ENCODE measurements at regions not wholly inside any gene's neighbourhood (a gene's known extent, or its start where the extent isn't known, plus 50 kb on each side); places are given as distances from the start of the nearest gene placed in this dataset.

DNA sequence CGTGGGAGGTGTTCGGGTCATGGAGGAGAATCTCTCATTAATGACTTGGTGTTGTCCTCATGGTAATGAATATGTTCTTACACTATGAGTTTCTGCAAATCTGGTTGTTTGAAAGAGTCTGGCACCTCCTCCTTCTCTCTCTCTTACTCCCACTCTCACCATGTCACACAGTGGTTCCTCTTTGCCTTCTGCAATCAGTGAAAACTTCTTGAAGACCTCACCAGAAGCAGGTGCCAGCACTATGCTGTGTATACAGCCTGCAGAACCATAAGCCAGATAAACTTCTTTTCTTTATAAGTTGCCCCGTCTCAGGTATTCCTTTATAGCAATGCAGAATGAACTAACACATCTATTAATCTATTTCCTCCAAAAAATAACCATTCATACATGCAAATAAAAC lies 275.0 kb downstream of the ANTXR2 start:
- peaks cover 0 to 8% (median 0%) of the 10 kb centered on the region in 3 donors for H3K9me3 ChIP-seq
- no peaks in the 10 kb centered on the region for H3K27me3 ChIP-seq
- TF ChIP-seq POLR2A (IDR thresholded peaks at IDR 0.05) (no peak), POLR2AphosphoS5 (IDR thresholded peaks at IDR 0.05) (no peak), EP300 (IDR thresholded peaks at IDR 0.05) (no peak)
- TF ChIP-seq, protein P1, sequence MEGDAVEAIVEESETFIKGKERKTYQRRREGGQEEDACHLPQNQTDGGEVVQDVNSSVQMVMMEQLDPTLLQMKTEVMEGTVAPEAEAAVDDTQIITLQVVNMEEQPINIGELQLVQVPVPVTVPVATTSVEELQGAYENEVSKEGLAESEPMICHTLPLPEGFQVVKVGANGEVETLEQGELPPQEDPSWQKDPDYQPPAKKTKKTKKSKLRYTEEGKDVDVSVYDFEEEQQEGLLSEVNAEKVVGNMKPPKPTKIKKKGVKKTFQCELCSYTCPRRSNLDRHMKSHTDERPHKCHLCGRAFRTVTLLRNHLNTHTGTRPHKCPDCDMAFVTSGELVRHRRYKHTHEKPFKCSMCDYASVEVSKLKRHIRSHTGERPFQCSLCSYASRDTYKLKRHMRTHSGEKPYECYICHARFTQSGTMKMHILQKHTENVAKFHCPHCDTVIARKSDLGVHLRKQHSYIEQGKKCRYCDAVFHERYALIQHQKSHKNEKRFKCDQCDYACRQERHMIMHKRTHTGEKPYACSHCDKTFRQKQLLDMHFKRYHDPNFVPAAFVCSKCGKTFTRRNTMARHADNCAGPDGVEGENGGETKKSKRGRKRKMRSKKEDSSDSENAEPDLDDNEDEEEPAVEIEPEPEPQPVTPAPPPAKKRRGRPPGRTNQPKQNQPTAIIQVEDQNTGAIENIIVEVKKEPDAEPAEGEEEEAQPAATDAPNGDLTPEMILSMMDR (IDR thresholded peaks at IDR 0.05): no peak
- no peak for ATAC-seq
- H3K4me3 ChIP-seq: no peak overlapping the region
- no peaks in the 10 kb centered on the region for H3K36me3 ChIP-seq
- WGBS, 2 donors (ENCODE audit: low coverage in 1 of 2): 88 to 100% methylated on average over 1 to 3 of the region's 3 CpGs
- peaks cover 0 to 5% (median 0%) of the 10 kb centered on the region in 3 donors for H3K4me1 ChIP-seq
- H3K27ac ChIP-seq: no peak overlapping the region

DNA sequence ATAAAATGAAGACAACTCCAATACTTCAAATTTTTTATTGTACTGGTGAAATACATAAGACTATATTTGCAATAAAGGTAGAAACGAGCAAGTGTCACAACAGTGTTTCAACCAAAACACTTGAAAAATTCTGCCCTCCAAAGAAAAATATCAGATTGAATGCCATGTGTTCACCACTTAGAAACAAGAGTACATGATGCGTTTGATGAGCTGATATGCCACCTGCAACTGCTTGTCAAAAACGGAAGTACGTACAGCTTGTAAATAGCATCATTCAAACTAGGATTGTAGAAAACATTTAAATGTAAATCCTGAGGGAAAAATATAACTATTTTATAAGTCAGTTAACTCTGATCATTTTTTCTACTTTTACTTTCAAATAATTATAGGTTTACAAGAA lies 276.1 kb downstream of the ANTXR2 start:
- Histone ChIP-seq H3K4me3 (no peak overlapping the region), H3K27ac (no peak overlapping the region), H3K27me3 (no peaks in the 10 kb centered on the region), H3K36me3 (no peaks in the 10 kb centered on the region), H3K4me1 (peaks cover 0 to 5% (median 0%) of the 10 kb centered on the region in 3 donors), H3K9me3 (peaks cover 0 to 8% (median 0%) of the 10 kb centered on the region in 3 donors)
- TF ChIP-seq POLR2A (IDR thresholded peaks at IDR 0.05): no peak
- no peak for TF ChIP-seq EP300 (IDR thresholded peaks at IDR 0.05)
- TF ChIP-seq POLR2AphosphoS5 (IDR thresholded peaks at IDR 0.05): no peak
- TF ChIP-seq, protein P1 (IDR thresholded peaks at IDR 0.05): no peak
- ATAC-seq: no peak
- WGBS, 2 donors (ENCODE audit: low coverage in 1 of 2): 74 to 93% methylated on average over 4 of the region's 4 CpGs

DNA sequence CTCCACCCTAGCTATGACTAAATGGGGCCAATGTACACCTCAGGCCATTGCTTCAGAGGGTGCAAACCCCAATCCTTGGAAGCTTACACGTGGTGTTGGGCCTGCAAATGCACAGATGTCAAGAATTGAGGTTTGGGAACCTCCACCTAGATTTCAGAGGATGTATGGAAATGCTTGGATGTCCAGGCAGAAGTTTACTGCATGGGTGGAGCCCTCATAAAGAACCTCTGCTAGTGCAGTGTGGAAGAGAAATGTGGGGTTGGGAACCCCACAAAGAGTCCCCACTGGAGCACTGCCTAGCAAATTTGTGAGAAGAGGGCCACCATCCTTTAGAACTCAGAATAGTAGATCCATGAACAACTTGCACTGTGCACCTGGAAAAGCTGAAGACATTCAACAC lies 284.1 kb downstream of the ANTXR2 start:
- 33 to 83% methylated on average over 1 of the region's 1 CpG for WGBS, 2 donors (ENCODE audit: low coverage in 1 of 2)
- no peak overlapping the region for H3K4me3 ChIP-seq
- peaks cover 0 to 18% (median 7%) of the 10 kb centered on the region in 3 donors for H3K4me1 ChIP-seq
- H3K36me3 ChIP-seq: no peaks in the 10 kb centered on the region
- H3K27me3 ChIP-seq: no peaks in the 10 kb centered on the region
- TF ChIP-seq, protein P1 (IDR thresholded peaks at IDR 0.05): no peak
- TF ChIP-seq POLR2AphosphoS5 (IDR thresholded peaks at IDR 0.05) (no peak), EP300 (IDR thresholded peaks at IDR 0.05) (no peak), POLR2A (IDR thresholded peaks at IDR 0.05) (no peak)
- H3K9me3 ChIP-seq: peaks cover 0 to 15% (median 0%) of the 10 kb centered on the region in 3 donors
- no peak for ATAC-seq
- no peak overlapping the region for H3K27ac ChIP-seq

DNA sequence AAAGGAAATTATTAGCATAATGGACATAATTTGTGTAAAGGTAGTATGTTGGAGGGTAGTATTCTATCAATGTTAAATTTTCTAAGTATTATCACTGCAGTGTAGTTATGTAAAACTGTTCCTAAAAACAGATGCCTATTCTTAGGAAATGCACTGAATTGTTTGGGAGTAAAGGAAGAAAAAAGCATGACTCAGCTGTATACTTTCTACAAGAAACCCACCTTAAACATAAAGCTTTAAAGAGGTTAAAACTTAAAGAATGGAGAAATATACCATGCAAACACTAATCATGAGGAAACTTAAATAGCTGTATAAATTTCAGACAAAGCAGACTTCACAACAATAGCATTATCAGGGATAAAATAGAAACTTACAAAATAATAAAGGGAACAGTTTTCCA lies 292.9 kb downstream of the ANTXR2 start:
- H3K27ac ChIP-seq: no peak overlapping the region
- H3K27me3 ChIP-seq: no peaks in the 10 kb centered on the region
- H3K4me3 ChIP-seq: no peak overlapping the region
- no peak for ATAC-seq
- H3K4me1 ChIP-seq: peaks cover 0 to 13% (median 3%) of the 10 kb centered on the region in 3 donors
- no peak for TF ChIP-seq POLR2A (IDR thresholded peaks at IDR 0.05)
- no peak for TF ChIP-seq EP300 (IDR thresholded peaks at IDR 0.05)
- no peak for TF ChIP-seq POLR2AphosphoS5 (IDR thresholded peaks at IDR 0.05)
- TF ChIP-seq, protein P1 (IDR thresholded peaks at IDR 0.05): no peak
- H3K9me3 ChIP-seq: no peaks in the 10 kb centered on the region
- H3K36me3 ChIP-seq: no peaks in the 10 kb centered on the region

DNA sequence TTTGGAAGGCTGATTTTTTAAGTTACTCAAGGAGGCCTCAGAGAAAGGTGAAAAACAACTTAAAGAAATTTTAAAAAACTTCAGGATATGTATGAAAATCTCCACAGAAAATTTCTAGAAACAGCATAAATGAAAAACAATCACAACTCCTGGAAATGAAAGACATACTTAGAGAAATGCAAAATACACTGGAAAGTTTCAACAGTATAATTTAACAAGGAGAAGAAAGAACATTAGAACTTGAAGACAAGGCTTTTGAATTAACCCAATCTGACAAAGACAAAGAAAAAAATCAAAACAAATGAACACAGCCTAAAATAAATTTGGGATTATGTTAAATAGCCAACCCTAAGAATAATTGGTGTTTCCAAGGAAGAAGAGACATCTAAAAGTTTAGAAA lies 300.5 kb downstream of the ANTXR2 start:
- no peak overlapping the region for H3K4me3 ChIP-seq
- H3K27me3 ChIP-seq: no peaks in the 10 kb centered on the region
- no peaks in the 10 kb centered on the region for H3K36me3 ChIP-seq
- TF ChIP-seq, protein P1 (IDR thresholded peaks at IDR 0.05): no peak
- no peak for TF ChIP-seq POLR2AphosphoS5 (IDR thresholded peaks at IDR 0.05)
- no peak for TF ChIP-seq EP300 (IDR thresholded peaks at IDR 0.05)
- TF ChIP-seq POLR2A (IDR thresholded peaks at IDR 0.05): no peak
- H3K4me1 ChIP-seq: no peaks in the 10 kb centered on the region
- ATAC-seq: no peak
- no peak overlapping the region for H3K27ac ChIP-seq
- H3K9me3 ChIP-seq: peaks cover 0 to 53% (median 0%) of the 10 kb centered on the region in 3 donors

Measured in gastroesophageal sphincter (tissue), 4 donors.